Right atrium auricular region (tissue), 2 donors: ENCODE measurements at regions not wholly inside any gene's neighbourhood (a gene's known extent, or its start where the extent isn't known, plus 50 kb on each side); places are given as distances from the start of the nearest gene placed in this dataset.

Source experiments
- DNase-seq: peaks from one replicate; pipeline ENCODE4 v3.0.0-alpha.2; 2019; ENCODE audit warnings: low spot score
- H3K27ac ChIP-seq, 2 donors: fragments of 200-600 bp; sonication (generic); 1 replicate in 1 of 2; 2 replicates in 1 of 2; pipeline ENCODE4 v1.5.1; 2016 to 2019
- H3K27me3 ChIP-seq, 2 donors: fragments of 200-600 bp; sonication (generic); one replicate each; pipeline versions ENCODE4 v1.5.1 to v1.6.0; 2017 to 2019
- H3K36me3 ChIP-seq: fragments of 200-600 bp; sonication (generic); one replicate; pipeline ENCODE4 v1.5.1; 2016
- H3K4me1 ChIP-seq, 2 donors: fragments of 200-600 bp; sonication (generic); one replicate each; pipeline versions ENCODE4 v1.5.1 to v1.6.0; 2017 to 2019
- H3K4me3 ChIP-seq, 2 donors: fragments of 200-600 bp; sonication (generic); 1 replicate in 1 of 2; 2 replicates in 1 of 2; pipeline ENCODE4 v1.5.1; 2017 to 2019; ENCODE audit warnings: mild to moderate bottlenecking in 1 of 2, moderate library complexity in 1 of 2
- H3K9me3 ChIP-seq, 2 donors: fragments of 200-600 bp; sonication (generic); one replicate each; pipeline ENCODE4 v1.5.1; 2019
- CTCF ChIP-seq, 2 donors: fragments of 200-600 bp; sonication (generic); IDR thresholded peaks; one replicate each; pipeline ENCODE4 v1.5.1; 2019; ENCODE audit warnings: antibody characterized with exemption in 2 of 2

DNA sequence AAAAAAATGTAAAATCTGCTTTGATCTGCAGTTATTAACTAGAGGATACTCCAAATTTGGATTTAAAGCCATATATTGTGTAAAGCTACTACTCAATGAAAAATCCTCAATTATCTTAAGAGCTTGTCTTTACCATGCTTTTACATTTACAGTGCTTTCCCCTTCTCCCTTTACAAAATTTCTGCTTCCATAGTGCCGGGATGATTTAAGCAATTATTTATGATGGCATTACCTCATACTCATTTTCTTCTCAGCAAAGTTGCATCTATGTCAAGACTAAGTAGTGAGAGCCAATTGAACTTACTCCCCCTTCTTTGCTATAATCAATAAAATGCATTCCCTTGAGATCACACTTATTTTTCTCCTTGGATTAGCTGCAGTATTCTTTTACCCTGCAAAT lies 505.4 kb upstream of the AGA start:
- Histone ChIP-seq H3K36me3 (no peaks in the 10 kb centered on the region), H3K4me3 (no peak overlapping the region), H3K9me3 (no peaks in the 10 kb centered on the region), H3K27ac (no peak overlapping the region), H3K27me3 (no peaks in the 10 kb centered on the region), H3K4me1 (no peaks in the 10 kb centered on the region)
- DNase-seq = no peak
- no peak for TF ChIP-seq CTCF (IDR thresholded peaks at IDR 0.05)

- no peak for DNase-seq
- H3K27me3 ChIP-seq = no peaks in the 10 kb centered on the region
- no peaks in the 10 kb centered on the region for H3K36me3 ChIP-seq
- H3K4me3 ChIP-seq = no peak overlapping the region
- no peaks in the 10 kb centered on the region for H3K9me3 ChIP-seq
- TF ChIP-seq CTCF (IDR thresholded peaks at IDR 0.05) = no peak
- no peaks in the 10 kb centered on the region for H3K4me1 ChIP-seq
- no peak overlapping the region for H3K27ac ChIP-seq
Measured at GRCh38 chr4:177948853-177949252, 506.6 kb upstream of the AGA start.

DNA sequence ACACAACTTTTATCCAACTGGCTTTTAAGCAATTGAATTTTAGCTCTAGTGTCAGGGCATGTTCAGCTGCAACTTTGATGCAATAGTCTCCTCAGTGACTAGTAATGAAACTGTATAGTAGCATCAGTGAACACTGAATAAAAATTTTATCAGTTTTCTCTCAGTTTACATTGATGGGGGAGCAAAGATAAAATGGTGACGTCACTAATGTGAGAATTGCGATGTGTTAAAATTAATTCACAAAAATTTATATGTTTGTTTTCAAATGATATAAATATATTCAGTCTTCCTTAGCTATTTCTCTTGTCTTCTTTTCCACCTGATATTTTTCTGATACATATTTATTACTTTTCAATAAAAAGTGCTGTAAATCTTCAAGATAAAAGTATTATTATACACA lies 508.8 kb upstream of the AGA start:
- no peaks in the 10 kb centered on the region for H3K36me3 ChIP-seq

GRCh38 chr4:177952723-177953122 lies 510.5 kb upstream of the AGA start:
- Histone ChIP-seq H3K36me3 (no peaks in the 10 kb centered on the region), H3K27ac (no peak overlapping the region), H3K4me1 (no peaks in the 10 kb centered on the region), H3K27me3 (no peaks in the 10 kb centered on the region), H3K4me3 (no peak overlapping the region), H3K9me3 (no peaks in the 10 kb centered on the region)
- DNase-seq = no peak
- TF ChIP-seq CTCF (IDR thresholded peaks at IDR 0.05) = no peak

More for the DNA sequence above, 508.8 kb upstream of the AGA start:
- no peaks in the 10 kb centered on the region for H3K27me3 ChIP-seq
- no peak for DNase-seq
- no peaks in the 10 kb centered on the region for H3K4me1 ChIP-seq
- no peak overlapping the region for H3K4me3 ChIP-seq
- H3K27ac ChIP-seq = no peak overlapping the region
- H3K9me3 ChIP-seq = no peaks in the 10 kb centered on the region
- no peak for TF ChIP-seq CTCF (IDR thresholded peaks at IDR 0.05)

- Histone ChIP-seq H3K36me3 (no peaks in the 10 kb centered on the region), H3K27me3 (no peaks in the 10 kb centered on the region), H3K4me3 (no peak overlapping the region), H3K4me1 (no peaks in the 10 kb centered on the region), H3K9me3 (no peaks in the 10 kb centered on the region), H3K27ac (no peak overlapping the region)
- no peak for DNase-seq
- TF ChIP-seq CTCF (IDR thresholded peaks at IDR 0.05) = no peak
Measured at GRCh38 chr4:177957596-177958360, 515.5 kb upstream of the AGA start.

DNA sequence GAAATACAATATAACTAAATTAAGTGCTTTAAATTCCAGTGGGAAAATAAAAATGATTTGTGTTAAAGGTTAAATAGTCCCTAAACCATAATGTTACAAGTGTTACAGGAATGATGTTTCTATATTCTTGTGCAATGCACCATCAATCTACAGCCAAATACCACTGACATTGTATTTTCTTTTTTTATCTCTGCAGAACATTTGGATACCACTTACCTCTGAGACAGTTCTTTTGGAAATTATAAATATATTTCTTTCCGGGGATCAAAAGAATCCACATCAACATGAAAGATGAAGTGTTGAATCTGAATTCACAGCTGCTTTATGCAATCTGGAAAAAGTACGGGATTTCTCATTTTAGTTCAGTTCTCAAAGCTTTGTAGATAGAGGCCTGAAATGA lies 518.3 kb upstream of the AGA start:
- Histone ChIP-seq H3K36me3 (no peaks in the 10 kb centered on the region), H3K4me3 (no peak overlapping the region), H3K9me3 (no peaks in the 10 kb centered on the region), H3K4me1 (no peaks in the 10 kb centered on the region), H3K27ac (no peak overlapping the region), H3K27me3 (no peaks in the 10 kb centered on the region)
- TF ChIP-seq CTCF (IDR thresholded peaks at IDR 0.05) = no peak
- DNase-seq = no peak
